IMR-90 (cell line): ENCODE measurements at regions not wholly inside any gene's neighbourhood (a gene's known extent, or its start where the extent isn't known, plus 50 kb on each side); places are given as distances from the start of the nearest gene placed in this dataset.

ENCODE experiments used
- ATAC-seq: fragments of 200-7000 bp; cut with Tn5 transposase; 2 replicates; pipeline ENCODE4 v1.9.1; 2020; ENCODE audit warnings: low read depth, mild to moderate bottlenecking, moderate library complexity
- BruUV-seq: library from RNA; stranded (reverse); fragments of 400-500 nt; replicated peaks from 2 replicates; lab custom pipeline; 2021; lab: Mats Ljungman, UMichigan
- CTCF ChIA-PET: fragments of 300-600 bp; formaldehyde crosslinking; extraction: SDS; loops from one replicate; lab custom pipeline; 2021; ENCODE audit warnings: antibody characterized with exemption; lab: Yijun Ruan, JAX
- POLR2A ChIA-PET: fragments of 300-600 bp; sonication (Branson Sonifier 250); formaldehyde crosslinking; loops from one replicate; lab custom pipeline; 2022; ENCODE audit warnings: antibody characterized with exemption; ENCODE audit not compliant: unreplicated experiment; lab: Charles Lee
- DNase-seq: peaks from one replicate; pipeline ENCODE4 v3.0.0; 2013
- H2AFZ ChIP-seq: replicated peaks from 2 replicates; pipeline ENCODE3; 2013; ENCODE audit warnings: low read length, mild to moderate bottlenecking; ENCODE audit not compliant: poor library complexity
- H2AK5ac ChIP-seq: 2 replicates; pipeline ENCODE4 v1.6.1; 2013; ENCODE audit warnings: low read depth, low read length, inconsistent platforms
- H2AK9ac ChIP-seq: replicated peaks from 2 replicates; pipeline ENCODE3; 2013; ENCODE audit warnings: mild to moderate bottlenecking, low read depth, low read length, moderate library complexity; ENCODE audit not compliant: poor library complexity
- H2BK120ac ChIP-seq: 2 replicates; pipeline ENCODE4 v1.6.1; 2013; ENCODE audit warnings: low read depth, low read length, inconsistent platforms
- H2BK15ac ChIP-seq: 3 replicates; pipeline ENCODE4 v1.6.1; 2013; ENCODE audit warnings: low read depth, low read length, inconsistent platforms
- H2BK20ac ChIP-seq: 2 replicates; pipeline ENCODE4 v1.6.1; 2013; ENCODE audit warnings: low read depth, mild to moderate bottlenecking, inconsistent platforms, low read length, moderate library complexity
- H2BK5ac ChIP-seq: 2 replicates; pipeline ENCODE4 v1.6.1; 2013; ENCODE audit warnings: mild to moderate bottlenecking, low read depth, low read length, inconsistent platforms; ENCODE audit not compliant: poor library complexity, severe bottlenecking
- H3K14ac ChIP-seq: replicated peaks from 2 replicates; pipeline ENCODE4 v1.6.1; 2013; ENCODE audit warnings: low read depth, low read length, inconsistent platforms
- H3K18ac ChIP-seq: 2 replicates; pipeline ENCODE4 v1.6.1; 2013; ENCODE audit warnings: low read depth, low read length, control low read depth
- H3K23ac ChIP-seq: 2 replicates; pipeline ENCODE4 v1.6.1; 2013; ENCODE audit warnings: low read depth, low read length, inconsistent platforms
- H3K27ac ChIP-seq: 2 replicates; pipeline ENCODE4 v1.5.1; 2013; ENCODE audit warnings: mild to moderate bottlenecking, control low read depth, low read length; ENCODE audit not compliant: insufficient read depth
- H3K27me3 ChIP-seq: 2 replicates; pipeline ENCODE4 v1.6.1; 2013; ENCODE audit warnings: low read length; ENCODE audit not compliant: control insufficient read depth, insufficient read depth
- H3K36me3 ChIP-seq: 2 replicates; pipeline ENCODE4 v1.6.1; 2013; ENCODE audit warnings: low read length, mixed read lengths; ENCODE audit not compliant: control insufficient read depth, insufficient read depth
- H3K4ac ChIP-seq: 2 replicates; pipeline ENCODE4 v1.6.1; 2013; ENCODE audit warnings: low read depth, low read length, inconsistent platforms
- H3K4me1 ChIP-seq: 2 replicates; pipeline ENCODE4 v1.6.1; 2013; ENCODE audit warnings: low read length, mixed read lengths; ENCODE audit not compliant: control insufficient read depth, insufficient read depth
- H3K4me2 ChIP-seq: 2 replicates; pipeline ENCODE4 v1.6.1; 2013; ENCODE audit warnings: low read depth, mild to moderate bottlenecking, control low read depth, low read length, moderate library complexity
- H3K4me3 ChIP-seq: 2 replicates; pipeline ENCODE4 v1.5.1; 2013; ENCODE audit warnings: low read depth, mild to moderate bottlenecking, control low read depth, low read length, moderate library complexity; ENCODE audit not compliant: insufficient read depth
- H3K56ac ChIP-seq: 2 replicates; pipeline ENCODE4 v1.6.1; 2013; ENCODE audit warnings: low read length, inconsistent platforms; ENCODE audit not compliant: insufficient read depth; ENCODE audit errors: extremely low read depth
- H3K79me1 ChIP-seq, 2 experiments: 2 replicates each; pipeline ENCODE4 v1.6.1; 2013; ENCODE audit warnings: low read length in 2 of 2, inconsistent platforms in 1 of 2, low read depth in 1 of 2
- H3K9ac ChIP-seq: 2 replicates; pipeline ENCODE4 v1.6.1; 2013; ENCODE audit warnings: low read depth, low read length, control low read depth
- H3K9me1 ChIP-seq: 2 replicates; pipeline ENCODE4 v1.6.1; 2013; ENCODE audit warnings: low read length, inconsistent platforms; ENCODE audit not compliant: insufficient read depth
- H3K9me3 ChIP-seq: 2 replicates; pipeline ENCODE4 v1.6.1; 2013; ENCODE audit warnings: low read length; ENCODE audit not compliant: control insufficient read depth, insufficient read depth
- H4K20me1 ChIP-seq: 2 replicates; pipeline ENCODE4 v1.6.1; 2013; ENCODE audit warnings: low read length, inconsistent platforms; ENCODE audit not compliant: insufficient read depth
- H4K5ac ChIP-seq: 2 replicates; pipeline ENCODE4 v1.6.1; 2013; ENCODE audit warnings: mild to moderate bottlenecking, low read depth, low read length, control low read depth
- H4K8ac ChIP-seq, 2 experiments: 2 replicates each; pipeline ENCODE4 v1.6.1; 2013; ENCODE audit warnings: low read depth in 2 of 2, low read length in 2 of 2, control low read depth in 1 of 2, inconsistent platforms in 1 of 2
- H4K91ac ChIP-seq: 2 replicates; pipeline ENCODE4 v1.6.1; 2013; ENCODE audit warnings: low read depth, low read length, inconsistent platforms; ENCODE audit not compliant: insufficient read depth
- BHLHE40 ChIP-seq: fragments of 150-350 bp; IDR thresholded peaks from 2 replicates; pipeline ENCODE4 v1.6.1; 2016; ENCODE audit warnings: mild to moderate bottlenecking, low read depth, low read length
- CEBPB ChIP-seq: IDR thresholded peaks from 2 replicates; pipeline ENCODE4 v1.6.1; 2012; ENCODE audit warnings: low read depth, low read length, improper control_type of control experiment
- CHD1 ChIP-seq: IDR thresholded peaks from 2 replicates; pipeline ENCODE4 v1.6.1; 2012; ENCODE audit warnings: low read depth, low read length, improper control_type of control experiment
- ELK1 ChIP-seq: fragments of 150-350 bp; IDR thresholded peaks from 2 replicates; pipeline ENCODE4 v1.6.1; 2016; ENCODE audit warnings: low read depth, mild to moderate bottlenecking, low read length, moderate library complexity, borderline replicate concordance
- FOS ChIP-seq: fragments of 150-350 bp; IDR thresholded peaks from 2 replicates; pipeline ENCODE4 v1.6.1; 2016; ENCODE audit warnings: low read depth, low read length
- MAFK ChIP-seq: IDR thresholded peaks from 2 replicates; pipeline ENCODE4 v1.6.1; 2012; ENCODE audit warnings: low read depth, low read length, improper control_type of control experiment
- MAZ ChIP-seq: IDR thresholded peaks from 2 replicates; pipeline ENCODE4 v1.6.1; 2012; ENCODE audit warnings: low read depth, mild to moderate bottlenecking, low read length, improper control_type of control experiment, moderate library complexity, borderline replicate concordance
- MXI1 ChIP-seq: IDR thresholded peaks from 2 replicates; pipeline ENCODE4 v1.6.1; 2012; ENCODE audit warnings: low read depth, mild to moderate bottlenecking, low read length, moderate library complexity, borderline replicate concordance
- NFE2L2 ChIP-seq: fragments of 150-350 bp; IDR thresholded peaks from 2 replicates; pipeline ENCODE4 v1.6.1; 2016; ENCODE audit warnings: low read depth, mild to moderate bottlenecking, low read length
- POLR2A ChIP-seq: IDR thresholded peaks from 2 replicates; pipeline ENCODE4 v1.6.1; 2012; ENCODE audit warnings: mild to moderate bottlenecking, low read depth, low read length
- RAD21 ChIP-seq: IDR thresholded peaks from 2 replicates; pipeline ENCODE4 v1.6.1; 2012; ENCODE audit warnings: low read length, improper control_type of control experiment
- RCOR1 ChIP-seq: IDR thresholded peaks from 2 replicates; pipeline ENCODE4 v1.6.1; 2012; ENCODE audit warnings: mild to moderate bottlenecking, low read length, improper control_type of control experiment; ENCODE audit not compliant: insufficient replicate concordance
- RFX5 ChIP-seq: IDR thresholded peaks from 2 replicates; pipeline ENCODE4 v1.8.0; 2012; ENCODE audit warnings: low read depth, mild to moderate bottlenecking, low read length, moderate library complexity
- SMC3 ChIP-seq: fragments of 150-350 bp; IDR thresholded peaks from 2 replicates; pipeline ENCODE4 v1.6.1; 2016; ENCODE audit warnings: low read depth, mild to moderate bottlenecking, antibody characterized with exemption, low read length, moderate library complexity
- USF2 ChIP-seq: fragments of 150-350 bp; IDR thresholded peaks from 2 replicates; pipeline ENCODE4 v1.6.1; 2017; ENCODE audit warnings: mild to moderate bottlenecking, antibody characterized with exemption, low read length, low read depth
- WGBS, 2 experiments: methylation state at CpG; one replicate each; pipeline versions ENCODE4 v1.1.5 to v1.1.7; 2013; ENCODE audit warnings: missing lambda C conversion rate in 2 of 2; ENCODE audit not compliant: insufficient read length in 1 of 2; ENCODE audit errors: extremely low coverage in 2 of 2; 5-methylcytosine and 5-hydroxymethylcytosine counted together
- dilution Hi-C: fragments of 300-500 bp; cut with HindIII; formaldehyde crosslinking; loops from one replicate; pipeline ENCODE4 v1.14.3; 2018; ENCODE audit warnings: low sequenced_read_pairs; ENCODE audit not compliant: unreplicated experiment
- in situ Hi-C: fragments of 300-500 bp; cut with MboI; formaldehyde crosslinking; loops from 3 replicates; pipeline ENCODE4 v1.14.3; 2019; ENCODE audit warnings: low sequenced_read_pairs, inconsistent platforms, mixed read lengths
- intact Hi-C: fragments of 100-400 bp; cut with micrococcal nuclease; formaldehyde crosslinking; loops from 2 replicates; pipeline ENCODE4 v1.10.0; 2022
- TF ChIP-seq, protein P1 (sequence below): conservative IDR thresholded peaks from 2 replicates; pipeline ENCODE4 v1.5.1; 2012; ENCODE audit warnings: mild to moderate bottlenecking, low read depth, low read length, improper control_type of control experiment

DNA sequence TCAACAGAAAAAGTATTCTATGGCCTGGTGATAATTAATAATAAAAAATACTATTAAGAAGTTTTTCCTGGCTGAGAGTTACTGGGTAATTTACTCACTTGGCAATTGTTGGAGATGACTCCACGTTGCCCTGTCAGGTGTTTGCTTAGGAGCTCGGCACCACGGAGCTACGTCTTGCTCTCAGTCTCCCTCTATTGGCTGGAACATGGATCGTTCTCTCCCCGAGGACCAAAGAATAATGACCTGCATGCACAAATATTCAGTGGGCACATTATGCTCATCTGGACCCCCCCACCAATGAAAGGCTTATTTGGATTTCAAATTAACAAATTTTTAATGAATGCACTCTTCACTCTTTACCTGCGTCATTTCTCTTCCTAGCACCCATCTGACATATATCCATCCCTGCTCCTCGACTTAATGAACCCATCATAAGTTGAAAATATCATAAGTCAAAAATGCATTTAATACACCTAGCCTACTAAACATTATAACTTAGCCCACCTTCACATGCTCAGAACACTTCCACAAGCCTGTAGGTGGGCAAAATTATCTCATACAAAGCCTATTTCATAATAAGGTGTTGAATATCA, 71.0 kb upstream of the CD83 start:
- TF ChIP-seq CHD1 (no peak), RFX5 (no peak), CEBPB (no peak), USF2 (no peak), RCOR1 (no peak), POLR2A (no peak), MXI1 (no peak), FOS (no peak), SMC3 (peak; percentile 74), ELK1 (no peak), BHLHE40 (no peak), MAFK (no peak), MAZ (no peak), RAD21 (peak; percentile 71), NFE2L2 (no peak)
- TF ChIP-seq, protein P1, sequence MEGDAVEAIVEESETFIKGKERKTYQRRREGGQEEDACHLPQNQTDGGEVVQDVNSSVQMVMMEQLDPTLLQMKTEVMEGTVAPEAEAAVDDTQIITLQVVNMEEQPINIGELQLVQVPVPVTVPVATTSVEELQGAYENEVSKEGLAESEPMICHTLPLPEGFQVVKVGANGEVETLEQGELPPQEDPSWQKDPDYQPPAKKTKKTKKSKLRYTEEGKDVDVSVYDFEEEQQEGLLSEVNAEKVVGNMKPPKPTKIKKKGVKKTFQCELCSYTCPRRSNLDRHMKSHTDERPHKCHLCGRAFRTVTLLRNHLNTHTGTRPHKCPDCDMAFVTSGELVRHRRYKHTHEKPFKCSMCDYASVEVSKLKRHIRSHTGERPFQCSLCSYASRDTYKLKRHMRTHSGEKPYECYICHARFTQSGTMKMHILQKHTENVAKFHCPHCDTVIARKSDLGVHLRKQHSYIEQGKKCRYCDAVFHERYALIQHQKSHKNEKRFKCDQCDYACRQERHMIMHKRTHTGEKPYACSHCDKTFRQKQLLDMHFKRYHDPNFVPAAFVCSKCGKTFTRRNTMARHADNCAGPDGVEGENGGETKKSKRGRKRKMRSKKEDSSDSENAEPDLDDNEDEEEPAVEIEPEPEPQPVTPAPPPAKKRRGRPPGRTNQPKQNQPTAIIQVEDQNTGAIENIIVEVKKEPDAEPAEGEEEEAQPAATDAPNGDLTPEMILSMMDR = peak; percentile 66
- H3K9me3 ChIP-seq = no peaks in the 10 kb centered on the region
- ATAC-seq (peak; percentile 88), DNase-seq (peak; percentile 48)
- H2AK5ac ChIP-seq = no peak overlapping the region
- ChIA-PET CTCF (interaction anchor here (0.5 to 4.6 kb wide), 13 partner anchors 8 to 267 kb away, joined by 3 to 19 read pairs (median 4); partner anchors contain the start of gene RNF182), POLR2A (no interaction called here)
- no peak overlapping the region for H3K4me3 ChIP-seq
- H2BK120ac ChIP-seq = no peak overlapping the region
- no peak overlapping the region for H3K27ac ChIP-seq
- dilution Hi-C loops (no loop called here), in situ Hi-C loops (no loop called here), intact Hi-C loops (loop anchor here (1.0 kb wide), 1 partner anchor 137 kb away; no protein-coding TSS in a partner anchor)
- no peaks in the 10 kb centered on the region for H3K79me1 ChIP-seq
- H3K9me1 ChIP-seq = no peaks in the 10 kb centered on the region
- H3K27me3 ChIP-seq = peaks cover 12% of the 10 kb centered on the region
- no peaks in the 10 kb centered on the region for H3K4me1 ChIP-seq
- BruUV-seq = no TSS peak
- H3K36me3 ChIP-seq = no peaks in the 10 kb centered on the region
- H2BK20ac ChIP-seq = no peak overlapping the region
- H3K9ac ChIP-seq = no peak overlapping the region
- no peak overlapping the region for H3K4me2 ChIP-seq
- no peak overlapping the region for H2BK5ac ChIP-seq
- H4K8ac ChIP-seq = no peak overlapping the region
- no peak overlapping the region for H3K4ac ChIP-seq
- no peak overlapping the region for H2BK15ac ChIP-seq
- no peak overlapping the region for H4K5ac ChIP-seq
- no peak overlapping the region for H2AK9ac ChIP-seq
- H3K56ac ChIP-seq = no peak overlapping the region
- WGBS, 2 experiments = 0% methylated on average over 6 of the region's 8 CpGs; no CpG with 5 or more reads in 1 of the 2 experiments
- H3K23ac ChIP-seq = no peak overlapping the region
- no peaks in the 10 kb centered on the region for H4K20me1 ChIP-seq
- no peak overlapping the region for H4K91ac ChIP-seq
- H2AFZ ChIP-seq = no peak overlapping the region
- H3K14ac ChIP-seq = no peak overlapping the region
- H3K18ac ChIP-seq = no peak overlapping the region
